ENCODE measurements at regions not wholly inside any gene's neighbourhood (a gene's known extent, or its start where the extent isn't known, plus 50 kb on each side); places are given as distances from the start of the nearest gene placed in this dataset.

DNA sequence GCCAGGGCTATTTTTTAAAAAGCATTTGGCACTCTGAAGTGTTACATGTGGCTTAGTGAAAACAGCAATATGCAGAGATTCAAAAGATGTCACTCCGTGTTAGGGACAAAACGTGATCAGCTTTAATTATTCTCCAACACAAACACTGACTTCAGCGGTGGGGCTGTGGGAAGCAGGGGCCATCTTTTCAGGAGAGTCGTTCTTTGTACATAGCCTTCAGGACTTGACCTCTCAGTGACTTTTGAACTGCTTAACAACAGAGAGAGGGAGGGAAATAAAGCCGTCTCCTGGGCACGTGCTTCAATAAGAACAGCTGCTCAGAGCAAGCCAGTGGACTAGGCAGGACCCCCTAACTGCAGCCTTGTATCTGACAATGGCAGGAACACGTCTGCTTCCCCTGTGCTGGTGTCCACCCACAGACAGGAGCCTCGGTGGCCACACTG, 95.0 kb upstream of the HDAC4 start:
- TF ChIP-seq, protein P1, sequence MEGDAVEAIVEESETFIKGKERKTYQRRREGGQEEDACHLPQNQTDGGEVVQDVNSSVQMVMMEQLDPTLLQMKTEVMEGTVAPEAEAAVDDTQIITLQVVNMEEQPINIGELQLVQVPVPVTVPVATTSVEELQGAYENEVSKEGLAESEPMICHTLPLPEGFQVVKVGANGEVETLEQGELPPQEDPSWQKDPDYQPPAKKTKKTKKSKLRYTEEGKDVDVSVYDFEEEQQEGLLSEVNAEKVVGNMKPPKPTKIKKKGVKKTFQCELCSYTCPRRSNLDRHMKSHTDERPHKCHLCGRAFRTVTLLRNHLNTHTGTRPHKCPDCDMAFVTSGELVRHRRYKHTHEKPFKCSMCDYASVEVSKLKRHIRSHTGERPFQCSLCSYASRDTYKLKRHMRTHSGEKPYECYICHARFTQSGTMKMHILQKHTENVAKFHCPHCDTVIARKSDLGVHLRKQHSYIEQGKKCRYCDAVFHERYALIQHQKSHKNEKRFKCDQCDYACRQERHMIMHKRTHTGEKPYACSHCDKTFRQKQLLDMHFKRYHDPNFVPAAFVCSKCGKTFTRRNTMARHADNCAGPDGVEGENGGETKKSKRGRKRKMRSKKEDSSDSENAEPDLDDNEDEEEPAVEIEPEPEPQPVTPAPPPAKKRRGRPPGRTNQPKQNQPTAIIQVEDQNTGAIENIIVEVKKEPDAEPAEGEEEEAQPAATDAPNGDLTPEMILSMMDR (IDR thresholded peaks at IDR 0.05; ENCODE audit: insufficient read depth, low read depth, low read length): no peak
- H3K4me3 ChIP-seq (ENCODE audit: low read depth, low read length): no peak overlapping the region
- no peak for DNase-seq (ENCODE audit: low read depth)

DNA sequence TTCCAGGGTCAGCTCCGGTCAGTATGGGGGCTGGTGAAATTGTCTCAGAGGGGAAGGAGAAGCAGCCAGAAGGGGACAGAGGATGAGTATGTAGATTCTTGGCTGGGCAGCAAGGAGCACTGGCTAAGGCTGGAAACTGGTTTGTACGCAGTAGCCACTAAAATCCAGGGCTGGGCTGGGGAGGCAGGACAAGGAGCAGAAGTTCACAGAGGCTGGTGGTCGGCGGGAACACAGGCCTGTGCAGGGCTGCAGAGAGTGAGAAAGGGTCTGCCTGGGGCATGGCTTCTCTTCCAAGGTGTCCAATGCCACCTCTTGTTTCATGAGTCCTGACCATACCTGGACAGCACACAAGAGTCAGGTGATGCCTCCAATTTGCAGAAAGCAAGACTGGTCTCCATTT, 94.4 kb upstream of the HDAC4 start:
- no peak for DNase-seq (ENCODE audit: low read depth)
- TF ChIP-seq, protein P1 (IDR thresholded peaks at IDR 0.05; ENCODE audit: insufficient read depth, low read depth, low read length): no peak
- H3K4me3 ChIP-seq (ENCODE audit: low read depth, low read length): no peak overlapping the region

DNA sequence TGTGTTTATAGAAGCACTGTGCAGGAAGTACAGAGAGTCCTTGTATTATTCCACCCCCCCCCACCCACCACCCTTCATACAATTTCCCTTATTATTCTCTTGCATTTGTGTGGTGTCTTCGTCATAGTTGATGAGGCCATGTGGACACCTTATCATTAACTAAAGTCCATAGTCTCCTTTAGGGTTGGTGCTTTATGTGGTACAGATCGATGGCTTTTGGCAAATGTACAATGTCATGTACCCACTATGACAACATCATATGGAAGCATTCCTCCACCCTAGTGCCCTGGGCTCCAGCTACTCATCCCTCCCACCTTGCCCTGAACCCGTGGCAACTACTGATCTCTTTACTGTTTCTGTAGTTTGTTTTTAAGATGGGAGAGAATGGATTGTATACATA, 93.8 kb upstream of the HDAC4 start:
- H3K4me3 ChIP-seq (ENCODE audit: low read depth, low read length): no peak overlapping the region
- DNase-seq (ENCODE audit: low read depth): no peak
- TF ChIP-seq, protein P1 (IDR thresholded peaks at IDR 0.05; ENCODE audit: insufficient read depth, low read depth, low read length): no peak

DNA sequence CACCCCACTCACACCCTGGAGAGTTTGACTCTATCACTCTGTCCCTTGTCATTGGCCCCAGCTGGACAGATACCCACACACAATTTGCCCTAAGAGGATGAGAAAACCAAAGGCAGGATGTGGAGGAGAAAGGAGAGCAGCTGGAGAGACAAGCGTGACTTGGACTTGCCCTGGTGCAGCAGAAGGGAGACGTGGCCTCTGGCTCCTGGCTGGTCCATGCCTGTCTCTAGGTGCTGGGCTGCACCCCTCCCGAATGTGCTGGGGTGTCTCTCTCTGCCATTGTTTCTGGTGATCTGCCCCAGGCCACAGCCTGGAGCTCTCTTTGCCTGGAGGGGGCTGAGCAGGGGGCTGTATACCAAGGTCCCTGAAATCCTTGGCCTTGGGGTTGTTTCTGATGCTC, 88.7 kb upstream of the HDAC4 start:
- DNase-seq (ENCODE audit: low read depth): no peak
- TF ChIP-seq, protein P1 (IDR thresholded peaks at IDR 0.05; ENCODE audit: insufficient read depth, low read depth, low read length): no peak

DNA sequence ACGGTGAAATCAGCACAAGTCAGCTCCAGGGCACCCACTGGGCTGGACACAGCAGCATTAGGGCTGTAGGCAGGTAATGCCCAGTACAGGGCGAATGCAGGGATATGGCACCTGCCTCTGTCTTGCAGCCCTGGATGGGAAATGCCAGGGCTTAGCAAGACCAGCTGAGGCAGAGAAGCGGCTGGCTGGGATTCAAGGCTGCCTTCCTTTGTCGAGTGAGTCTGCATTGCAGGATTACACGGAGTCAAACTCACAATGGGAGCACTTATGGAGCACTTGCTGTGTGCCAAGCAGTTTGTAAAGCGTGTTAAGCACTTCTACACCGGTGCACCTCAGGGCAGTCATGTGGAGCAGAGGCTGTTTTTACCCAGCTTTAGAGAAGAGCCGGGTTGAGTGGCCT, 87.3 kb upstream of the HDAC4 start:
- H3K4me3 ChIP-seq (ENCODE audit: low read depth, low read length): no peak overlapping the region
- no peak for DNase-seq (ENCODE audit: low read depth)
- TF ChIP-seq, protein P1 (IDR thresholded peaks at IDR 0.05; ENCODE audit: insufficient read depth, low read depth, low read length): no peak

More for the DNA sequence above, 88.7 kb upstream of the HDAC4 start:
- H3K4me3 ChIP-seq (ENCODE audit: low read depth, low read length): no peak overlapping the region

DNA sequence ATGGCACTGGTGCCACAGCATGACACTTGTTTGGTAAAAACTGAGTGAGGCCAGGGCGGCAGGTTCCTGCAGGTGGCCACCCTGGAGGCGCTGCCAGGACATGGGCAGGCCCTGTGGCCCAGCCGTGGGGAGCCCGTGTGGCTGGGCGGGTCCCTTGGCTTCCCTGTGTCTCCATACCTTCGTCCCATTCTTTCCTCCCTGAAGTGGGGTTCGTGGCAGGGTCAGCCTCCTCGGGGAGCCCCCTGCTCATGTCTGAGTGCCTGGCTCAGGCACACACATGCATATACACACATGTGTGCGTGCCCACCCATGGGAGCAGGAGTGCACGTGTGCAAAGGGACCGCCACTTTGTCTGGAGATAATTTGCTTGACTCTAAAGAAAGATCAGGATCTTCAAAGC, 86.5 kb upstream of the HDAC4 start:
- TF ChIP-seq, protein P1 (IDR thresholded peaks at IDR 0.05; ENCODE audit: insufficient read depth, low read depth, low read length): no peak
- H3K4me3 ChIP-seq (ENCODE audit: low read depth, low read length): no peak overlapping the region
- DNase-seq (ENCODE audit: low read depth): no peak

DNA sequence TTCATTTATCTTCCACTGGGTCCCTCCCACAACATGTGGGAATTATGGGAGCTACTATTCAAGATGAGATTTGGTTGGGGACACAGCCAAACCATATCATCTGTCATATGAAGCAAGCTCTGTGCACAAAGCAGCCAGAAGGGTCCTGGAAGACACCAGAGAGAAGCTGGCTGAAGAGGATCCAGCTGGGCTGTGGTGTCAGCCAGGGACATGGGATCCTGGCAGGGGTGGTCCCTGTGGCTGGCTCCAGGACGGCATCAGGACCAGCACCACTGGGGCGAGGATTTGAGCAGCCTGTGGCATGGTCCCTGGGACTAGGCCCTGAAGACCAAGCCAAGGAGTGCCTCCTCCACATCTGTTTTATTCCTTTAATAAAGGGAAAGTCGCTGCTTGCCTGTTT, 84.8 kb upstream of the HDAC4 start:
- TF ChIP-seq, protein P1 (IDR thresholded peaks at IDR 0.05; ENCODE audit: insufficient read depth, low read depth, low read length): no peak
- DNase-seq (ENCODE audit: low read depth): no peak
- H3K4me3 ChIP-seq (ENCODE audit: low read depth, low read length): no peak overlapping the region
